Glutamatergic neuron (in vitro differentiated cells): ENCODE measurements at regions not wholly inside any gene's neighbourhood (a gene's known extent, or its start where the extent isn't known, plus 50 kb on each side); places are given as distances from the start of the nearest gene placed in this dataset.

Experiments
- DNase-seq: peaks from one replicate; pipeline ENCODE4 v3.0.0; 2022
- H3K27ac Mint-ChIP-seq: one replicate; pipeline ENCODE4 v1.8.0; 2020; ENCODE audit warnings: mild to moderate bottlenecking, mixed read lengths, inconsistent platforms; ENCODE audit not compliant: unreplicated experiment
- H3K27me3 Mint-ChIP-seq: one replicate; pipeline ENCODE4 v1.8.0; 2020; ENCODE audit warnings: mild to moderate bottlenecking, moderate library complexity, mixed read lengths, inconsistent platforms; ENCODE audit not compliant: unreplicated experiment
- H3K36me3 Mint-ChIP-seq: one replicate; pipeline ENCODE4 v1.8.0; 2020; ENCODE audit warnings: mild to moderate bottlenecking, mixed read lengths, inconsistent platforms; ENCODE audit not compliant: unreplicated experiment
- H3K4me1 Mint-ChIP-seq: one replicate; pipeline ENCODE4 v1.8.0; 2020; ENCODE audit warnings: mild to moderate bottlenecking, low read depth, mixed read lengths, inconsistent platforms; ENCODE audit not compliant: unreplicated experiment
- H3K4me3 Mint-ChIP-seq: one replicate; pipeline ENCODE4 v1.8.0; 2020; ENCODE audit warnings: mild to moderate bottlenecking, mixed read lengths, inconsistent platforms; ENCODE audit not compliant: unreplicated experiment
- H3K9me3 Mint-ChIP-seq: one replicate; pipeline ENCODE4 v1.8.0; 2020; ENCODE audit warnings: mild to moderate bottlenecking, moderate library complexity, mixed read lengths, inconsistent platforms; ENCODE audit not compliant: unreplicated experiment
- CTCF ChIP-seq: fragments of 200-600 bp; sonication (generic); IDR thresholded peaks from one replicate; pipeline ENCODE4 v1.5.0; 2021; ENCODE audit not compliant: partially characterized antibody, unreplicated experiment

GRCh38 chr1:199403531-199404116 is 623.9 kb upstream of the NR5A2 start:
- H3K9me3 Mint-ChIP-seq = peaks cover 1% of the 10 kb centered on the region
- no peak for TF ChIP-seq CTCF
- no peaks in the 10 kb centered on the region for H3K36me3 Mint-ChIP-seq
- no peaks in the 10 kb centered on the region for H3K4me1 Mint-ChIP-seq
- H3K4me3 Mint-ChIP-seq = no peak overlapping the region
- no peak for DNase-seq
- H3K27me3 Mint-ChIP-seq = no peaks in the 10 kb centered on the region
- H3K27ac Mint-ChIP-seq = no peak overlapping the region

GRCh38 chr1:199404191-199404590 is 623.3 kb upstream of the NR5A2 start:
- Mint-ChIP-seq H3K27ac (no peak overlapping the region), H3K36me3 (no peaks in the 10 kb centered on the region), H3K4me1 (no peaks in the 10 kb centered on the region), H3K4me3 (no peak overlapping the region), H3K27me3 (no peaks in the 10 kb centered on the region), H3K9me3 (peaks cover 1% of the 10 kb centered on the region)
- no peak for TF ChIP-seq CTCF
- DNase-seq = no peak

GRCh38 chr1:199404976-199405375 is 622.5 kb upstream of the NR5A2 start:
- Mint-ChIP-seq H3K27me3 (no peaks in the 10 kb centered on the region), H3K9me3 (peaks cover 1% of the 10 kb centered on the region), H3K4me3 (no peak overlapping the region), H3K27ac (no peak overlapping the region), H3K4me1 (no peaks in the 10 kb centered on the region), H3K36me3 (no peaks in the 10 kb centered on the region)
- no peak for DNase-seq
- no peak for TF ChIP-seq CTCF

GRCh38 chr1:199405634-199406196 is 621.8 kb upstream of the NR5A2 start:
- H3K4me1 Mint-ChIP-seq = no peaks in the 10 kb centered on the region
- peaks cover 1% of the 10 kb centered on the region for H3K9me3 Mint-ChIP-seq
- H3K4me3 Mint-ChIP-seq = no peak overlapping the region
- H3K27me3 Mint-ChIP-seq = no peaks in the 10 kb centered on the region
- H3K27ac Mint-ChIP-seq = no peak overlapping the region
- no peaks in the 10 kb centered on the region for H3K36me3 Mint-ChIP-seq
- DNase-seq = no peak
- TF ChIP-seq CTCF = no peak

GRCh38 chr1:199410462-199410861 is 617.0 kb upstream of the NR5A2 start:
- Mint-ChIP-seq H3K27ac (no peak overlapping the region), H3K9me3 (no peaks in the 10 kb centered on the region), H3K4me3 (no peak overlapping the region), H3K36me3 (no peaks in the 10 kb centered on the region), H3K4me1 (no peaks in the 10 kb centered on the region), H3K27me3 (no peaks in the 10 kb centered on the region)
- no peak for TF ChIP-seq CTCF
- no peak for DNase-seq
